Panc1 (cell line): ENCODE measurements at regions not wholly inside any gene's neighbourhood (a gene's known extent, or its start where the extent isn't known, plus 50 kb on each side); places are given as distances from the start of the nearest gene placed in this dataset.
"Not testable (repeated sequence)": the region's sequence is repeated elsewhere in the genome, so short reads cannot be mapped to it uniquely, and the experiment has no call there.

ENCODE experiments used
- ATAC-seq: fragments of 200-7000 bp; cut with Tn5 transposase; 2 replicates; pipeline ENCODE4 v1.9.1; 2020; ENCODE audit warnings: mild to moderate bottlenecking, moderate library complexity
- BruUV-seq: library from RNA; stranded (reverse); fragments of 400-500 nt; replicated peaks from 2 replicates; lab custom pipeline; 2021; lab: Mats Ljungman, UMichigan
- CTCF ChIA-PET: fragments of 300-600 bp; sonication (Branson Sonifier 250); formaldehyde crosslinking; loops from one replicate; lab custom pipeline; 2022; ENCODE audit warnings: antibody characterized with exemption; lab: Charles Lee
- POLR2A ChIA-PET: fragments of 300-600 bp; sonication (Branson Sonifier 250); formaldehyde crosslinking; loops from one replicate; lab custom pipeline; 2022; ENCODE audit warnings: antibody characterized with exemption; lab: Charles Lee
- DNase-seq: peaks from one replicate; pipeline ENCODE4 v3.0.0-alpha.2; 2010; ENCODE audit warnings: low read depth, low spot score
- H3K27ac ChIP-seq: 2 replicates; pipeline ENCODE4 v1.5.1; 2011; ENCODE audit warnings: mild to moderate bottlenecking, low read length, inconsistent platforms
- H3K27me3 ChIP-seq: fragments of 200-500 bp; sonication (Bioruptor generic); 2 replicates; pipeline ENCODE4 v1.6.0; 2014; ENCODE audit warnings: low read length, inconsistent platforms; ENCODE audit not compliant: control insufficient read depth, insufficient read depth
- H3K36me3 ChIP-seq: fragments of 200-500 bp; sonication (Bioruptor generic); 2 replicates; pipeline ENCODE4 v1.5.1; 2014; ENCODE audit warnings: inconsistent platforms, mild to moderate bottlenecking, low read length, moderate library complexity; ENCODE audit not compliant: control insufficient read depth, insufficient read depth
- H3K4me1 ChIP-seq: 2 replicates; pipeline ENCODE4 v1.5.1; 2011; ENCODE audit warnings: inconsistent platforms, mild to moderate bottlenecking, low read length, moderate library complexity; ENCODE audit not compliant: control insufficient read depth, insufficient read depth
- H3K4me3 ChIP-seq, 2 experiments: 2 replicates each; pipeline ENCODE4 v1.5.1; 2011 to 2012; ENCODE audit warnings: low read depth in 2 of 2, low read length in 2 of 2, mild to moderate bottlenecking in 2 of 2, inconsistent platforms in 1 of 2, moderate library complexity in 1 of 2
- H3K9me3 ChIP-seq: fragments of 200-500 bp; sonication (Bioruptor generic); 2 replicates; pipeline ENCODE4 v1.5.1; 2014; ENCODE audit warnings: low read depth, mild to moderate bottlenecking, inconsistent platforms, low read length, moderate library complexity; ENCODE audit not compliant: control insufficient read depth, insufficient read depth
- TCF7L2 ChIP-seq: IDR thresholded peaks from 2 replicates; pipeline ENCODE4 v1.6.1; 2011; ENCODE audit warnings: mild to moderate bottlenecking, low read depth, low read length, inconsistent platforms
- in situ Hi-C: cut with HindIII; loops from 2 replicates; pipeline ENCODE4 v1.10.0; 2016; ENCODE audit warnings: low sequenced_read_pairs, low pct_unique_long_range_greater_than_20kb
- intact Hi-C: fragments of 100-400 bp; cut with micrococcal nuclease; formaldehyde crosslinking; loops from one replicate; pipeline ENCODE4 v1.10.0; 2022; ENCODE audit not compliant: unreplicated experiment
- TF ChIP-seq, protein P1 (sequence below): fragments of 450-650 bp; IDR thresholded peaks from 2 replicates; pipeline ENCODE4 v1.5.1; 2017; ENCODE audit warnings: mild to moderate bottlenecking
- TF ChIP-seq, protein P2 (sequence below), 2 experiments: IDR thresholded peaks; 2 replicates each; pipeline ENCODE4 v1.6.1; 2011 to 2012; ENCODE audit warnings: low read depth in 2 of 2, control low read depth in 1 of 2, low read length in 1 of 2, mild to moderate bottlenecking in 1 of 2, moderate library complexity in 1 of 2; ENCODE audit not compliant: insufficient read depth in 1 of 2

DNA sequence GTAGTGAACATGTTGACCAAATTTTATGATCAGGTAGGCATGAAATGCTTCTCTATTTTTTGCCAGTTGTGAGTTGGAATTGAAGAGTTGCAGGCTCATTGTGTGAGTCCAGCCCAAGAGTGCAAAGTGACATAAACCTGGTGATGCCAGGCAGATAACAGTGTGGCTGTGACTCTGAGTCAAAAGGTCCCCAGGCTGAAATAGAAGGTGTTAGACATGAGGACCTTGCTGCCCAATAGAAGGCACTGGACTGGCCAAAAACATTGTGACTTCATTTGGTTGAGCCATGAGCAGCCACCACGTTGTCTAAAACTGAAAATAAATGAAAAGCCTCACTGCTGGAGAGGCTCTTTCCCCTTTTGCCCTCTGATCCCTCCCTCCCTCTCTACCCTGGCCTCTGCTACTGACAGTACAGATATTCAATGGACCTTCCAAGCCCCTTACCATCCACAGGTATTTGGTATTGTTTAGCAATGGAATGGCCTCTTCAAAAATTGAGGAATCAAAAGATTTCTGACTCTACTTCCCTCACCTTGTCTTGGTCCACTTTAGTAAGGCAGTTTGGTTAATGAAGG is 67.8 kb upstream of the ABCD3 start:
- Histone ChIP-seq H3K4me1 (no peaks in the 10 kb centered on the region), H3K27ac (no peak overlapping the region), H3K36me3 (no peaks in the 10 kb centered on the region), H3K9me3 (no peaks in the 10 kb centered on the region), H3K4me3 (no peak overlapping the region), H3K27me3 (no peaks in the 10 kb centered on the region)
- DNase-seq = no peak
- ChIA-PET POLR2A (no interaction called here), CTCF (no interaction called here)
- TF ChIP-seq, protein P1, sequence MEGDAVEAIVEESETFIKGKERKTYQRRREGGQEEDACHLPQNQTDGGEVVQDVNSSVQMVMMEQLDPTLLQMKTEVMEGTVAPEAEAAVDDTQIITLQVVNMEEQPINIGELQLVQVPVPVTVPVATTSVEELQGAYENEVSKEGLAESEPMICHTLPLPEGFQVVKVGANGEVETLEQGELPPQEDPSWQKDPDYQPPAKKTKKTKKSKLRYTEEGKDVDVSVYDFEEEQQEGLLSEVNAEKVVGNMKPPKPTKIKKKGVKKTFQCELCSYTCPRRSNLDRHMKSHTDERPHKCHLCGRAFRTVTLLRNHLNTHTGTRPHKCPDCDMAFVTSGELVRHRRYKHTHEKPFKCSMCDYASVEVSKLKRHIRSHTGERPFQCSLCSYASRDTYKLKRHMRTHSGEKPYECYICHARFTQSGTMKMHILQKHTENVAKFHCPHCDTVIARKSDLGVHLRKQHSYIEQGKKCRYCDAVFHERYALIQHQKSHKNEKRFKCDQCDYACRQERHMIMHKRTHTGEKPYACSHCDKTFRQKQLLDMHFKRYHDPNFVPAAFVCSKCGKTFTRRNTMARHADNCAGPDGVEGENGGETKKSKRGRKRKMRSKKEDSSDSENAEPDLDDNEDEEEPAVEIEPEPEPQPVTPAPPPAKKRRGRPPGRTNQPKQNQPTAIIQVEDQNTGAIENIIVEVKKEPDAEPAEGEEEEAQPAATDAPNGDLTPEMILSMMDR = no peak
- no peak for ATAC-seq
- in situ Hi-C loops = no loop called here
- BruUV-seq = no TSS peak
- intact Hi-C loops = loop anchor here (10.0 kb wide), 1 partner anchor 114 kb away; no protein-coding TSS in a partner anchor

DNA sequence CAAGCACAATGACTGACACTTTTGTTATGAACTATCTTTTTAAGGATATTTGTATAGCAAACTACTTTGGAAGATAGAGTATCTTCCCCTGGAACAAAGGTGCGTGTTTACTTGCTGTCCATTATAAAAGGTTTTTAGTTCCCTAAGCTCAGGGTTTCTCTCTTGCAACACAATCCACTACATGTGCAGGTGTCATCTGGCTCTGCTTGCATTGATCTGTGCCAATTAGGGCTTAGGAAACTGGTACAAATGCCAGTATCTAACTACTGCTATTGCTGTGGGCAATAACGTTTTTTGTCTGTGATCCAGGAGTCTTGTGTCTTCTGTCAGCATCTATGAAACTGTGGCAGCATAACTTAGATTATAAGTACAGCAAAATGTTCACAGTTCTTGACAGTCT is 68.3 kb upstream of the ABCD3 start:
- Histone ChIP-seq H3K27ac (no peak overlapping the region), H3K36me3 (no peaks in the 10 kb centered on the region), H3K4me1 (no peaks in the 10 kb centered on the region), H3K27me3 (no peaks in the 10 kb centered on the region), H3K4me3 (no peak overlapping the region), H3K9me3 (no peaks in the 10 kb centered on the region)
- BruUV-seq = no TSS peak
- in situ Hi-C loops = no loop called here
- intact Hi-C loops = loop anchor here (10.0 kb wide), 1 partner anchor 115 kb away; no protein-coding TSS in a partner anchor
- TF ChIP-seq, protein P1 = no peak
- TF ChIP-seq, protein P2, sequence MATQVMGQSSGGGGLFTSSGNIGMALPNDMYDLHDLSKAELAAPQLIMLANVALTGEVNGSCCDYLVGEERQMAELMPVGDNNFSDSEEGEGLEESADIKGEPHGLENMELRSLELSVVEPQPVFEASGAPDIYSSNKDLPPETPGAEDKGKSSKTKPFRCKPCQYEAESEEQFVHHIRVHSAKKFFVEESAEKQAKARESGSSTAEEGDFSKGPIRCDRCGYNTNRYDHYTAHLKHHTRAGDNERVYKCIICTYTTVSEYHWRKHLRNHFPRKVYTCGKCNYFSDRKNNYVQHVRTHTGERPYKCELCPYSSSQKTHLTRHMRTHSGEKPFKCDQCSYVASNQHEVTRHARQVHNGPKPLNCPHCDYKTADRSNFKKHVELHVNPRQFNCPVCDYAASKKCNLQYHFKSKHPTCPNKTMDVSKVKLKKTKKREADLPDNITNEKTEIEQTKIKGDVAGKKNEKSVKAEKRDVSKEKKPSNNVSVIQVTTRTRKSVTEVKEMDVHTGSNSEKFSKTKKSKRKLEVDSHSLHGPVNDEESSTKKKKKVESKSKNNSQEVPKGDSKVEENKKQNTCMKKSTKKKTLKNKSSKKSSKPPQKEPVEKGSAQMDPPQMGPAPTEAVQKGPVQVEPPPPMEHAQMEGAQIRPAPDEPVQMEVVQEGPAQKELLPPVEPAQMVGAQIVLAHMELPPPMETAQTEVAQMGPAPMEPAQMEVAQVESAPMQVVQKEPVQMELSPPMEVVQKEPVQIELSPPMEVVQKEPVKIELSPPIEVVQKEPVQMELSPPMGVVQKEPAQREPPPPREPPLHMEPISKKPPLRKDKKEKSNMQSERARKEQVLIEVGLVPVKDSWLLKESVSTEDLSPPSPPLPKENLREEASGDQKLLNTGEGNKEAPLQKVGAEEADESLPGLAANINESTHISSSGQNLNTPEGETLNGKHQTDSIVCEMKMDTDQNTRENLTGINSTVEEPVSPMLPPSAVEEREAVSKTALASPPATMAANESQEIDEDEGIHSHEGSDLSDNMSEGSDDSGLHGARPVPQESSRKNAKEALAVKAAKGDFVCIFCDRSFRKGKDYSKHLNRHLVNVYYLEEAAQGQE (IDR thresholded peaks at IDR 0.05; ENCODE audit: insufficient read depth in 1 of 2, low read depth in 2 of 2, low read length in 1 of 2) = no peak
- TF ChIP-seq TCF7L2 = no peak
- POLR2A ChIA-PET = no interaction called here
- DNase-seq = no peak
- no peak for ATAC-seq
- CTCF ChIA-PET = no interaction called here

DNA sequence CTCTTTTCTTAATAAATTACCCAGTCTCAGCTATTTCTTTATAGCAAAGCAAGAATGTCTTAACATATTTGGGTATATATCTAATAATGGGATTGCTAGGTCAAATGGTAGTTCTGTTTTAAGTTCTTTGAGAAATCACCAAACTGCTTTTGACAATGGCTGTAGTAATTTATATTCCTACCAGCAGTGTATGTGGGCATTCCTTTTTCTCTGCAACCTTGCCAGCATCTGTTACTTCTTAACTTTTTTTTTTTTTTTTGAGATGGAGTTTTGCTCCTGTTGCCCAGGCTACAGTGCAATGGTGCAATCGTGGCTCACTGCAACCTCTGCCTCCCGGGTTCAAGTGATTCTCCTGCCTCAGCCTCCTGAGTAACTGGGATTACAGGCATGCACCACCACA is 69.8 kb upstream of the ABCD3 start:
- H3K4me3 ChIP-seq, ATAC-seq, H3K36me3 ChIP-seq, CTCF ChIA-PET, H3K4me1 ChIP-seq, H3K27me3 ChIP-seq, H3K9me3 ChIP-seq, BruUV-seq, in situ Hi-C loops, POLR2A ChIA-PET, H3K27ac ChIP-seq, DNase-seq, intact Hi-C loops: not testable (repeated sequence)
